Neural crest cell (in vitro differentiated cells): ENCODE measurements at regions not wholly inside any gene's neighbourhood (a gene's known extent, or its start where the extent isn't known, plus 50 kb on each side); places are given as distances from the start of the nearest gene placed in this dataset.

Experiments
- DNase-seq: peaks from one replicate; pipeline ENCODE4 v3.0.0; 2021; ENCODE audit warnings: low read depth, mixed read lengths, low spot score
- H3K27ac Mint-ChIP-seq: one replicate; pipeline ENCODE4 v1.8.0; 2021; ENCODE audit warnings: mild to moderate bottlenecking, mixed read lengths; ENCODE audit not compliant: unreplicated experiment
- H3K27me3 Mint-ChIP-seq: 2 replicates; pipeline ENCODE4 v1.8.0; 2021; ENCODE audit warnings: low read depth, mild to moderate bottlenecking, mixed read lengths
- H3K36me3 Mint-ChIP-seq: 2 replicates; pipeline ENCODE4 v1.8.0; 2021; ENCODE audit warnings: low read depth, mild to moderate bottlenecking, mixed read lengths
- H3K4me1 Mint-ChIP-seq: 2 replicates; pipeline ENCODE4 v1.8.0; 2021; ENCODE audit warnings: mixed read lengths
- H3K4me3 Mint-ChIP-seq: one replicate; pipeline ENCODE4 v1.8.0; 2021; ENCODE audit warnings: mild to moderate bottlenecking, mixed read lengths
- H3K9me3 Mint-ChIP-seq: 2 replicates; pipeline ENCODE4 v1.8.0; 2021; ENCODE audit warnings: mixed read lengths
- TF ChIP-seq, protein P1 (sequence below): fragments of 200-600 bp; sonication (generic); conservative IDR thresholded peaks from 2 replicates; pipeline ENCODE4 v1.5.0; 2021; ENCODE audit warnings: antibody characterized with exemption, mild to moderate bottlenecking

DNA sequence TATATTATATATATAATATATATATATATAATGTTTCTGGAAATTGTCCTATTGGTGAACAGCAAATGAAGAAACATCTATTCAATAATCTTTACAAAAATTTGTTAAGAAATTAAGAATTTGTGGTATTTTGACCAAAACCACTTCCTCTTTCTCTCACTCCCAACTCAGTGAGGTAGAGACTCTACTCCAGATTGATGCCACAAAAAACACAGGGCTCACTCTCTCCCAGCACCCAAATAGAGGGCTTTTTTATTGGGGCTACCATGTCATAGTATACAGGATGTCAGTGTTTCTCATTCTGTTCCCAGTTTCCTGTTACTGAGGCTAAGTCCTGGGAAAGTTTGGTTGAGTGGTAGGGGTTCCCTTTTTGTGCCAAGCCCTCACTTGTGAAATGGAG is 1155.4 kb downstream of the BCL11A start:
- Mint-ChIP-seq H3K9me3 (peaks cover 4% of the 10 kb centered on the region), H3K4me3 (no peak overlapping the region), H3K36me3 (no peaks in the 10 kb centered on the region), H3K27me3 (no peaks in the 10 kb centered on the region), H3K27ac (no peak overlapping the region), H3K4me1 (no peaks in the 10 kb centered on the region)
- no peak for DNase-seq
- TF ChIP-seq, protein P1, sequence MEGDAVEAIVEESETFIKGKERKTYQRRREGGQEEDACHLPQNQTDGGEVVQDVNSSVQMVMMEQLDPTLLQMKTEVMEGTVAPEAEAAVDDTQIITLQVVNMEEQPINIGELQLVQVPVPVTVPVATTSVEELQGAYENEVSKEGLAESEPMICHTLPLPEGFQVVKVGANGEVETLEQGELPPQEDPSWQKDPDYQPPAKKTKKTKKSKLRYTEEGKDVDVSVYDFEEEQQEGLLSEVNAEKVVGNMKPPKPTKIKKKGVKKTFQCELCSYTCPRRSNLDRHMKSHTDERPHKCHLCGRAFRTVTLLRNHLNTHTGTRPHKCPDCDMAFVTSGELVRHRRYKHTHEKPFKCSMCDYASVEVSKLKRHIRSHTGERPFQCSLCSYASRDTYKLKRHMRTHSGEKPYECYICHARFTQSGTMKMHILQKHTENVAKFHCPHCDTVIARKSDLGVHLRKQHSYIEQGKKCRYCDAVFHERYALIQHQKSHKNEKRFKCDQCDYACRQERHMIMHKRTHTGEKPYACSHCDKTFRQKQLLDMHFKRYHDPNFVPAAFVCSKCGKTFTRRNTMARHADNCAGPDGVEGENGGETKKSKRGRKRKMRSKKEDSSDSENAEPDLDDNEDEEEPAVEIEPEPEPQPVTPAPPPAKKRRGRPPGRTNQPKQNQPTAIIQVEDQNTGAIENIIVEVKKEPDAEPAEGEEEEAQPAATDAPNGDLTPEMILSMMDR = no peak

DNA sequence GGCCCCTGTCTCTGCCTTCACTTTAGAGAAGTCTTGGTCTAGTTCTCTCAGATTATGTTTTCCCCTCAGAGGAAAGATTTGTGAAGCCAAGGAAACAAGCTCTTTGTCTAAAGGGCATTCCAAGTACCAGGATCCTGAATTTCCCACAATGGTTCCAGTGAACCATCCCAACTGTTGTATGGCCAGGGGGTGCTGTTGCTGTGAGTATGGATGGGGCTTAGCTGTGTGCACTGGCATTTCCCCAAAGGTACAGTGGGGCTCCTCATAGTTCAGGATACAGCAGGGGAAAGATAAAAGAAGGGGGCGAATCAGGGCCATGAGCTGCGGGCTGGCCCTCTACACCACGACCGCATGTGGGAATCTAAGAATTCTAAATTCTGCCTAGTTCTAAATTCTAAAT is 1154.0 kb upstream of the FANCL start:
- H3K27me3 Mint-ChIP-seq = no peaks in the 10 kb centered on the region
- H3K4me3 Mint-ChIP-seq = no peak overlapping the region
- DNase-seq = no peak
- peaks cover 4% of the 10 kb centered on the region for H3K9me3 Mint-ChIP-seq
- H3K4me1 Mint-ChIP-seq = no peaks in the 10 kb centered on the region
- H3K27ac Mint-ChIP-seq = no peak overlapping the region
- TF ChIP-seq, protein P1 = no peak
- no peaks in the 10 kb centered on the region for H3K36me3 Mint-ChIP-seq

DNA sequence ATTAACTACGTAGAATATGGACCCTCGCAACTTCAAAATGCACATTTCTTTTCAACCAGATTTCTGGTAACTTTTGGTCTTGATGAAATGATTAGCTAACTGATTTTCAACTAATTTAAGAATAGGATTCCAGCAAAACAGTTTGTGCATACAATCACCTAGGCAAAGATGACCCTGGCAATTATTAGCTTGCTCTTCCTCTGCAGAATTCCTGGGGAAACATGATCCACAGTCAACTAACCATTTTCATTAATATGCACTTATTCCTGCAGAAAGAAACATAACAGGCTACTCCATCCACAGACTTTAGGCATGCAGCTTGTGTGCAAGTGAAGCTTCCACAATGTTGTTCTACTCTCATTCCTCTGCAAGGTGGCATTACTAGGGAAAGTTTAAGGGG is 1150.8 kb upstream of the FANCL start:
- Mint-ChIP-seq H3K9me3 (peaks cover 4% of the 10 kb centered on the region), H3K4me1 (no peaks in the 10 kb centered on the region)
- TF ChIP-seq, protein P1 = no peak

DNA sequence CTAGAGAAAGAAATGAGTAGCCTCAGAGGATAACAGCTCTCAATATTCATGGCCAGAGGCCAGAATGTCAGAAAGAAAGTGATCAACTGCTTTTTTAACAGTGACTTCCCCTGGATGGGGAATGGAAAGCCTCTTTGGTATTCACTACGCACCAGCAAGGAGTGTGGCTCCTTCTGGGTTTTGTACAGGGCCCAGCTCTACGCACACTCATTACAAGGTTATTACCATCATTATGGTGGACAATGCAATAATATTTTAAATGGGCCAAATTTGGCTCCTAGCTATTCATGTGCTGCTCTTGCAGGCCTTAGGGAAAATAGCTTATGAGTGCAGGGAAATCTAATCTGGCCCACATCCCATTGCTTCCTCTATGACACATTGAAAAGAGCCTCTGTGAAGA is 1149.5 kb upstream of the FANCL start:
- no peaks in the 10 kb centered on the region for H3K4me1 Mint-ChIP-seq
- H3K36me3 Mint-ChIP-seq = no peaks in the 10 kb centered on the region
- no peak overlapping the region for H3K4me3 Mint-ChIP-seq

More for the DNA sequence above, 1150.8 kb upstream of the FANCL start:
- Mint-ChIP-seq H3K27me3 (no peaks in the 10 kb centered on the region), H3K27ac (no peak overlapping the region), H3K4me3 (no peak overlapping the region), H3K36me3 (no peaks in the 10 kb centered on the region)
- no peak for DNase-seq

DNA sequence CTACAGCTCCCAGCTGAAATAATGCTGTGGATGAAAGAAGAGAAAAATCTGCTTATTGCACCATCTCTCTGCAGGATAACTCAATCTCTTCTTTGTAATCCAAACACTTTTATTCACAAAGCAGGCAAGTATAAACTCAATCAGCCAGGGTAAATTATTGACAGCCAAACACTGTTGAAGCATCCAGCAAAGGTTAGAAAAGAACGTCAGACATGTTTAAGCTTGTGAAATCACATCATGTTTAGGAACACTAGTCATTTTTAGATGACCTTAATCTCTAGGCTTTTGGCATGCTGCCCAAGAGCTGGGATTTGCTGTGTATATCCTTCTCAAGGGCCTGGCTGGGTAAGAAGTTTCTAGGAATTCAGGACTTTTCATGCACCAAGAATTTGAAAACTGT is 1148.1 kb upstream of the FANCL start:
- Mint-ChIP-seq H3K9me3 (peaks cover 4% of the 10 kb centered on the region), H3K4me3 (no peak overlapping the region), H3K36me3 (no peaks in the 10 kb centered on the region), H3K4me1 (no peaks in the 10 kb centered on the region), H3K27ac (no peak overlapping the region), H3K27me3 (no peaks in the 10 kb centered on the region)
- TF ChIP-seq, protein P1 = no peak
- DNase-seq = no peak

More for the DNA sequence above, 1149.5 kb upstream of the FANCL start:
- no peak for DNase-seq
- TF ChIP-seq, protein P1 = no peak
- no peaks in the 10 kb centered on the region for H3K27me3 Mint-ChIP-seq
- H3K9me3 Mint-ChIP-seq = peaks cover 4% of the 10 kb centered on the region
- H3K27ac Mint-ChIP-seq = no peak overlapping the region

DNA sequence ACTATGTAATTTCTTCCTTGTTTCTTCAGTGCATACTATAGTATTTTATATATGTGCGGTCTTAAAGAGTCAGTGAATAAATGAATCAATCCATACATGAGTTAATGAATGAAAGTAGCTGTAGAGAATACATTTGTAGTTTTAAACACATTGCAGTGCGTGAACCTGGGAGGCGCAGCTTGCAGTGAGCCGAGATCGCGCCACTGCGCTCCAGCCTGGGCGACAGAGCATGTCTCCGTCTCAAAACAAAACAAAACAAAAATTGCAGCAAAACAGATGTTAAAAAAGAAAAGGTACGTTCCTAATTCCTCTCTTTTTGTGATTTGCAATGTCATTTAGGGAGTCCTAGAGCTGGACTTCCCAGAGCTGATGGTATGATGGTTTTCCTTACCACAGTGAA is 1144.8 kb upstream of the FANCL start:
- no peaks in the 10 kb centered on the region for H3K27me3 Mint-ChIP-seq
- DNase-seq = no peak
- H3K27ac Mint-ChIP-seq = no peak overlapping the region
- H3K4me3 Mint-ChIP-seq = no peak overlapping the region
- no peaks in the 10 kb centered on the region for H3K36me3 Mint-ChIP-seq
- H3K4me1 Mint-ChIP-seq = no peaks in the 10 kb centered on the region
- H3K9me3 Mint-ChIP-seq = no peaks in the 10 kb centered on the region
- TF ChIP-seq, protein P1 = no peak
